Activated CD4-positive, alpha-beta T cell treated with anti-CD3 and anti-CD28 coated beads, Interleukin-2, amount 50 U/mL, for 4 hours (primary cell): ENCODE measurements at regions not wholly inside any gene's neighbourhood (a gene's known extent, or its start where the extent isn't known, plus 50 kb on each side); places are given as distances from the start of the nearest gene placed in this dataset.

Experiments
- DNase-seq, 2 experiments: peaks; one replicate each; pipeline ENCODE4 v3.0.0-alpha.2; 2020

GRCh38 chr5:42360616-42361314 is 62.5 kb upstream of the GHR start:
- no peak for DNase-seq

GRCh38 chr5:42361315-42361688 is 61.9 kb upstream of the GHR start:
- no peak for DNase-seq

- DNase-seq, result no peak
Observed at GRCh38 chr5:42366051-42366450, 57.2 kb upstream of the GHR start.
